Breast epithelium (tissue), 4 donors: ENCODE measurements at regions not wholly inside any gene's neighbourhood (a gene's known extent, or its start where the extent isn't known, plus 50 kb on each side); places are given as distances from the start of the nearest gene placed in this dataset.

Experiments
- DNase-seq, 2 donors: peaks; one replicate each; pipeline ENCODE4 v3.0.0-alpha.2; 2019; ENCODE audit warnings: low spot score in 2 of 2
- H3K27ac ChIP-seq, 2 donors: fragments of 200-600 bp; sonication (generic) in 1 of 2; one replicate each; pipeline ENCODE4 v1.5.1; 2016 to 2019; ENCODE audit warnings: mild to moderate bottlenecking in 1 of 2
- H3K27me3 ChIP-seq, 2 donors: fragments of 200-600 bp; sonication (generic) in 1 of 2; one replicate each; pipeline versions ENCODE4 v1.5.1 to v1.6.0; 2017 to 2019; ENCODE audit warnings: control low read depth in 1 of 2, mild to moderate bottlenecking in 1 of 2
- H3K36me3 ChIP-seq: fragments of 200-600 bp; one replicate; pipeline ENCODE4 v1.5.1; 2019
- H3K4me1 ChIP-seq, 2 donors: fragments of 200-600 bp; sonication (generic); one replicate each; pipeline ENCODE4 v1.5.1; 2016 to 2019; ENCODE audit warnings: control low read depth in 1 of 2
- H3K4me3 ChIP-seq, 3 donors: fragments of 200-600 bp; sonication (generic); 1 replicate in 2 of 3; 2 replicates in 1 of 3; pipeline ENCODE4 v1.5.1; 2016 to 2019; ENCODE audit warnings: mild to moderate bottlenecking in 3 of 3, moderate library complexity in 2 of 3
- H3K9me3 ChIP-seq, 2 donors: fragments of 200-600 bp; sonication (generic) in 1 of 2; one replicate each; pipeline ENCODE4 v1.5.1; 2016 to 2019; ENCODE audit warnings: control low read depth in 1 of 2
- POLR2A ChIP-seq: fragments of 450-650 bp; IDR thresholded peaks from one replicate; pipeline ENCODE4 v1.6.1; 2016; ENCODE audit warnings: antibody characterized with exemption, mild to moderate bottlenecking, moderate library complexity
- POLR2AphosphoS5 ChIP-seq, 3 donors: sonication (generic); formaldehyde crosslinking; IDR thresholded peaks; one replicate each; pipeline ENCODE4 v1.6.1; 2017; ENCODE audit warnings: antibody characterized with exemption in 3 of 3
- intact Hi-C: fragments of 100-400 bp; cut with DNase I; formaldehyde crosslinking; loops from one replicate; pipeline ENCODE4 v1.15.1; 2023; ENCODE audit warnings: low total_unique reads
- TF ChIP-seq, protein P1 (sequence below), 3 donors: fragments of 450-650 bp; IDR thresholded peaks; one replicate each; pipeline ENCODE4 v1.5.1; 2016 to 2017; ENCODE audit warnings: antibody characterized with exemption in 3 of 3, mild to moderate bottlenecking in 3 of 3, moderate library complexity in 3 of 3

DNA sequence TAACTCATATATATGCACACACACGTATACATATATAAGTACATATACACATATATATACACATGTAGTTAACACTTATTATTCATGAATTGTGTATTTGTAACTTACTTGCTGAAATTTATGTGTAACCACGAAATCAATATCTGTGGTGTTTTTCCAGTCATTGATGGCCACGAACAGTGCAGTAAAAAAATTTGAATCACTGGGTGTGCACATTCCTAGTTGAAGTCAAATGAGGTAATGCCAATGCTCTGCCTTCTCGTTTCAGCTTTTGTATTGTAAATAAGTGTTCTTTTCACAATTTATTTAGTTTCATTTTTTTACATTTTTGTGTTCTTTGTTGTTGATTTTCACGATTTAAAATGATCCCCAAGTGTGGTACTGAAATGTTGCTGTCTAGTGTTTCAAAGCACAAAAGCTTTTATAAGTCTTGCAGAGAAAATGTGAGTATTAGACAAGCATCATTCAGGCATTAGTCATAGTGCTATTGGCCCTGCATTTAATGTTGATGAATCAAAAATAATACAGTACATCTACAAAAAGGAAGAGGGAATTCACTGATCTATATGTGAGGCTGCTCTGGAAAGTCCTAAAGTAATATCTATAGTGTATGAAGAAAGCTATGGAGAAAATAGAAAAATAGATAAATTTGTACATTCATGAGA is 419.0 kb downstream of the DSC3 start:
- Histone ChIP-seq H3K36me3 (no peaks in the 10 kb centered on the region), H3K4me3 (no peak overlapping the region), H3K9me3 (no peaks in the 10 kb centered on the region), H3K27ac (no peak overlapping the region), H3K27me3 (no peaks in the 10 kb centered on the region), H3K4me1 (no peaks in the 10 kb centered on the region)
- intact Hi-C loops: no loop called here
- no peak for DNase-seq
- TF ChIP-seq, protein P1, sequence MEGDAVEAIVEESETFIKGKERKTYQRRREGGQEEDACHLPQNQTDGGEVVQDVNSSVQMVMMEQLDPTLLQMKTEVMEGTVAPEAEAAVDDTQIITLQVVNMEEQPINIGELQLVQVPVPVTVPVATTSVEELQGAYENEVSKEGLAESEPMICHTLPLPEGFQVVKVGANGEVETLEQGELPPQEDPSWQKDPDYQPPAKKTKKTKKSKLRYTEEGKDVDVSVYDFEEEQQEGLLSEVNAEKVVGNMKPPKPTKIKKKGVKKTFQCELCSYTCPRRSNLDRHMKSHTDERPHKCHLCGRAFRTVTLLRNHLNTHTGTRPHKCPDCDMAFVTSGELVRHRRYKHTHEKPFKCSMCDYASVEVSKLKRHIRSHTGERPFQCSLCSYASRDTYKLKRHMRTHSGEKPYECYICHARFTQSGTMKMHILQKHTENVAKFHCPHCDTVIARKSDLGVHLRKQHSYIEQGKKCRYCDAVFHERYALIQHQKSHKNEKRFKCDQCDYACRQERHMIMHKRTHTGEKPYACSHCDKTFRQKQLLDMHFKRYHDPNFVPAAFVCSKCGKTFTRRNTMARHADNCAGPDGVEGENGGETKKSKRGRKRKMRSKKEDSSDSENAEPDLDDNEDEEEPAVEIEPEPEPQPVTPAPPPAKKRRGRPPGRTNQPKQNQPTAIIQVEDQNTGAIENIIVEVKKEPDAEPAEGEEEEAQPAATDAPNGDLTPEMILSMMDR (IDR thresholded peaks at IDR 0.05): no peak
- no peak for TF ChIP-seq POLR2AphosphoS5 (IDR thresholded peaks at IDR 0.05)
- no peak for TF ChIP-seq POLR2A

DNA sequence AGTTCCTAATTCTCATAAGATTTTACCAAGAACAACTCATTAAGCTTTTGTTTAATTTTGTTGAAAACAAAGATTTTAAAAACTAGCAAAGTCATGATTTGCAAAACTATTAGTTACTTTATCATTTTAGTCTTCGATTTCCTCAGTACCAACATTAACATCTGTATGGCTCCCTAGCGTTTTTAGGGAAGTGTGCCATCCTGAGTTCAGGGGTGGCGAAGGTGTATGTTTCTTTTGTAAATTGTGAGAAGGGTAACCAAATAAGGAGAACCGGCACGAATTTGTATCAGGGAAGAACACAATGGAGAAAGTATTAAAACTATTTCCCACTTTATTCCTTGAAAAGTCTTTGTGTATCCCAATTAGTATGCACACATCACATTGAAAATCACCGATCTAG is 419.9 kb downstream of the DSC3 start:
- Histone ChIP-seq H3K4me3 (no peak overlapping the region), H3K36me3 (no peaks in the 10 kb centered on the region), H3K27me3 (no peaks in the 10 kb centered on the region), H3K27ac (no peak overlapping the region), H3K9me3 (no peaks in the 10 kb centered on the region), H3K4me1 (no peaks in the 10 kb centered on the region)
- no peak for DNase-seq
- intact Hi-C loops: no loop called here
- TF ChIP-seq POLR2AphosphoS5 (IDR thresholded peaks at IDR 0.05) (no peak), POLR2A (no peak)
- TF ChIP-seq, protein P1 (IDR thresholded peaks at IDR 0.05): no peak

DNA sequence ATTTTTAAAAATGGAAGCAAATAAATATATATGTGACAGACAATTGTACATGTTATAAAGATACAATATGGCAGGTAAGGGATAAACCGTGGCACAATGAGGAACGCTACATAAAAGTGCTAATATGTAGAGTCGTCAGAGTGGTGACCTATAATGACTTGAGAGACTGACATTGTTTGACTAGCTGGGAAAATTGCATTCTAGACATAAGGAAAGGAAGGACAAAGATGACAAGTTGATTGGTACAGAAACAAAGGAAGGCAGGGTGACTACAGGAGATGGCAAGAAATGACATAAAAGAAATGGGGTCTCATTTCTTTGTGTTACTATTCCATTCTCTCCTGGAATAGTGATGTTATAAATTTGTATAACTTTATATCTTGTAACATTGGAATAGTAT is 420.4 kb downstream of the DSC3 start:
- no peak overlapping the region for H3K4me3 ChIP-seq
- H3K36me3 ChIP-seq: no peaks in the 10 kb centered on the region
- no peaks in the 10 kb centered on the region for H3K27me3 ChIP-seq
- TF ChIP-seq POLR2A (no peak), POLR2AphosphoS5 (IDR thresholded peaks at IDR 0.05) (no peak)
- TF ChIP-seq, protein P1 (IDR thresholded peaks at IDR 0.05): no peak
- no peaks in the 10 kb centered on the region for H3K9me3 ChIP-seq
- DNase-seq: no peak
- no peak overlapping the region for H3K27ac ChIP-seq
- intact Hi-C loops: no loop called here
- no peaks in the 10 kb centered on the region for H3K4me1 ChIP-seq

DNA sequence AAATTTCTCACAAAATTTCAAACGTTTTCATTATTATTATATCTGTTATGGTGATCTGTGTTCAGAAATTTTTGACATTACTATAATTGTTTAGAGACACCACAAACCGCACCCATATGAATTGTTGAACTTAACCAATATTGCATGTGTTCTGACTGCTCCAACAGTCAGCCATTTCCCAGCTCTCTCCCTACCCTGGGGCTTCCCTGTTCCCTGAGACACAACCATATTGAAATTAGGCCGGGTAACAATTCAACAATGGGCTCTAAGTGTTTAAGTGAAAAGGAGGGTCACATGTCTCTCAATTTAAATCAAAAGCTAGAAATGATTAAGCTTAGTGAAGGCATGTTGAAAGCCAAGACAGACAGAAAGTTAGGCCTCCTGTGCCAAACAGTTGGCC is 424.0 kb downstream of the DSC3 start:
- Histone ChIP-seq H3K27ac (no peak overlapping the region), H3K9me3 (no peaks in the 10 kb centered on the region), H3K27me3 (no peaks in the 10 kb centered on the region), H3K4me3 (no peak overlapping the region), H3K36me3 (no peaks in the 10 kb centered on the region), H3K4me1 (no peaks in the 10 kb centered on the region)
- no peak for DNase-seq
- TF ChIP-seq POLR2AphosphoS5 (IDR thresholded peaks at IDR 0.05) (no peak), POLR2A (no peak)
- TF ChIP-seq, protein P1 (IDR thresholded peaks at IDR 0.05): no peak
- intact Hi-C loops: no loop called here

DNA sequence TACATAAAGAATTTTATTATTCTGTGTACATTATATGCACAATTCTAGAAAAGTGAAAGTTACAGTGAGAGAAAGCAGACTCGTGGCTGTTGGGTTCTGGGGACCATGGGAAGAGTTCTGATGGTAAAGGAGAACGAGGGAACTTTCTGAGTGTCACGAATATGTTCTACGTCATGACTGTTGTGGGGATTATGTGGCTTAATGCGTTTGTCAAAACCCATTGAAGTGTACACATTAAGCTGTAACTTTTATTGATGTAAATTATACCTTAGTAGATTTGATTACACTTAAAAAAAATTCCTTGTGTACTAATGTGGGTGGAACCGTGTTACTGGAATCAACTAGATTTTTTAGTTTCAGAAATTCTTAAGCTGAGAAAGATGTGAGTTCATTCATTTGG is 426.1 kb downstream of the DSC3 start:
- no peaks in the 10 kb centered on the region for H3K4me1 ChIP-seq
- no peaks in the 10 kb centered on the region for H3K9me3 ChIP-seq

More for the DNA sequence above, 426.1 kb downstream of the DSC3 start:
- intact Hi-C loops: no loop called here
- Histone ChIP-seq H3K4me3 (no peak overlapping the region), H3K27ac (no peak overlapping the region), H3K36me3 (no peaks in the 10 kb centered on the region), H3K27me3 (no peaks in the 10 kb centered on the region)
- DNase-seq: no peak
- TF ChIP-seq POLR2AphosphoS5 (IDR thresholded peaks at IDR 0.05): no peak
- TF ChIP-seq POLR2A: no peak
- TF ChIP-seq, protein P1 (IDR thresholded peaks at IDR 0.05): no peak
